Right kidney (tissue), 1 donor: ENCODE measurements at regions not wholly inside any gene's neighbourhood (a gene's known extent, or its start where the extent isn't known, plus 50 kb on each side); places are given as distances from the start of the nearest gene placed in this dataset.
"Not testable (repeated sequence)": the region's sequence is repeated elsewhere in the genome, so short reads cannot be mapped to it uniquely, and the experiment has no call there.

Source experiments
- DNase-seq: peaks from one replicate; pipeline ENCODE4 v3.0.0-alpha.2; 2016

- no peak for DNase-seq
These were observed 94.4 kb upstream of the TLE4 start for GRCh38 chr9:79477241-79477840.

- no peak for DNase-seq
These were observed 93.6 kb upstream of the TLE4 start for GRCh38 chr9:79477955-79478771.

GRCh38 chr9:79480639-79481038 is 91.1 kb upstream of the TLE4 start:
- no peak for DNase-seq

- no peak for DNase-seq
These were observed 89.8 kb upstream of the TLE4 start for GRCh38 chr9:79481846-79482477.

- DNase-seq, result no peak
These were observed 86.5 kb upstream of the TLE4 start for GRCh38 chr9:79485258-79485657.

- no peak for DNase-seq
These were observed 82.3 kb upstream of the TLE4 start for GRCh38 chr9:79489261-79490000.

GRCh38 chr9:79490657-79491248 is 81.0 kb upstream of the TLE4 start:
- DNase-seq, result no peak

GRCh38 chr9:79492092-79493009 is 79.4 kb upstream of the TLE4 start:
- no peak for DNase-seq

- DNase-seq, result not testable (repeated sequence)
These were observed 71.4 kb upstream of the TLE4 start for GRCh38 chr9:79500196-79500864.

- DNase-seq, result no peak
These were observed 70.2 kb upstream of the TLE4 start for GRCh38 chr9:79501546-79501945.

GRCh38 chr9:79507801-79508200 is 64.0 kb upstream of the TLE4 start:
- no peak for DNase-seq

- DNase-seq, result no peak
These were observed 59.5 kb upstream of the TLE4 start for GRCh38 chr9:79512251-79512650.
